GM19372 (cell line): ENCODE measurements at regions not wholly inside any gene's neighbourhood (a gene's known extent, or its start where the extent isn't known, plus 50 kb on each side); places are given as distances from the start of the nearest gene placed in this dataset.

ENCODE experiments used
- ATAC-seq: cut with Tn5 transposase; IDR thresholded peaks from one replicate; pipeline ENCODE4 v1.9.1; 2021; ENCODE audit warnings: mild to moderate bottlenecking, low read depth, moderate library complexity; ENCODE audit not compliant: unreplicated experiment

DNA sequence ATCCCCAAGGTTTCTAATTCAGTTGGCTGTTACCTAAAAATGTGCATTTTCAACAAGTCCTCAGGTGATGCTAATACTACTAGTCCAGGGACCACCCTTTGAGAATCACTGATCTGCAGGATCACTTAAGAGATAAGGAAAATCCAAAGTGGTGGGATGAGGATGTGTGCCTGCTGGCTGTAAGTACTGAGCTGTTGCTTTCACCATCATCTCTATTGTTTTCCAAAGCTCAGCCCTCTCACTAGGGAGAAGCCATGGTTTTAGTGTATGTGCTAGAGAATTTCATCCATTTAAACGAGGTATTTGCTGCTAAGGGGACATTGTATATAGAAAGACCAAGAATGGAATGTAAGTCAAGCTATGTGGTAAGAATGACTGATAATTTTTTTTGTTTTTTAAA lies 202.3 kb downstream of the KIF21A start:
- ATAC-seq = no peak

DNA sequence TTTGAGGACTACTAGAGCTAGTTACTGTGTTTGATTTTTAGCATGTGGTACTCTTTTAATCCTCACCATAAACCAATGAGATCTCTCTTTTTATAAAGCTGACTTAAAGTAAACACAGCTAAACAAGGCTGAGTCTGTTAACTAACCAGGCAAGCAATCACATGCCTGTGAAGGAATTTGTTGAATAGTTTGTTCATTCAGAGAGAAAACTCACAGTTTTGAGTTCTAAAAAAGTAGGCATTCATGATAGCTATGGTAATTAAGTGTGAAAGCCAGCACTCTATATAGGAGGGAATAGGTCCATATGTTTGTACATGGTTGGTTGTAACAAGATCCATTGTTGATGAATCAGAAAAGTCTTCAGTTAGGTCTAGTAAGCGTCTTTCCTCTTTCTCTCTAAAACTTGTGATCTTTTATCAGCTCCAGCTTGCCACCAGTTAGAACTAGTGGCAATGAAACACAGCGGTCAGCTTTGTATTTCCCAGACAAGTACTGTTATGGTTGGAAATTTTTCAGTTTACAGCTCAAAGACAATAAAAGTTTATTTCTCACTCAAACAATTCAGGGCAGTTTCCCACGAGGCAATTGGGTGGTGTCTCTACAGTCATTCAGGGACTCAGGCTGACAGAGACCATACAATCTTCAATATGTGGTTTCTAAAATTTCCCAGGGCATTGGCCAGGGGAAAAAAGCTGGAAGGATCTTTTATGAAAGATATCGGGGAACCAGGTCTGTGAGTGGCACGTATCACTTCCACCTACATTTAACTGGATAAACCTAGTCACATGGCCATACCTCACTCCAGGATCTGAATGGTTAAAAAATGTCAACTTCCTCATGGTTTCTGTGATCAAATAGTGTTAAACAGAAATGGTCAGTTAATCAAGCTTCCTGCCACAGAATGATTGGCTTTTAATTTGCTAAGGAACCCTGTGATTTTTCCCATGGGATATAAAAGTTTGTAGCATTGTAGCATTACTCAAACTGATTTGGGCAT lies 203.1 kb downstream of the KIF21A start:
- ATAC-seq = no peak

DNA sequence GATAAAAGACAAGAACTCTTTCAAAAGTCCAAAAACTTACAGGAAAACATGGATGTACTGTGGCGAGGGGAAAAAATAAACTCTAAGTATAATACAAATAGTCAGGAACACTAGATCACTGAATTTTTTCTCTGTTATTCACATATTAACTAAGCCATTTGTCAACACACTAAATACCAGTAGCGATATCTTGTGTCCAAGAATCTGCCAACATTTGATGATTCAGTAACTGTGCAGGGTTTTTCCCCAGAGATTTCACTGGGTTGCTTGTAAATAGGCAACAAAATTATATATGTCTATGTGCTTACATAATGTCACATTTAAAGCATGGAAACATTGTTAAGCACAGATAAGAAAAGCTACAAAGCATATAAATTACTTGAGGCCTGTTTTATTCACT lies 205.9 kb downstream of the KIF21A start:
- no peak for ATAC-seq

DNA sequence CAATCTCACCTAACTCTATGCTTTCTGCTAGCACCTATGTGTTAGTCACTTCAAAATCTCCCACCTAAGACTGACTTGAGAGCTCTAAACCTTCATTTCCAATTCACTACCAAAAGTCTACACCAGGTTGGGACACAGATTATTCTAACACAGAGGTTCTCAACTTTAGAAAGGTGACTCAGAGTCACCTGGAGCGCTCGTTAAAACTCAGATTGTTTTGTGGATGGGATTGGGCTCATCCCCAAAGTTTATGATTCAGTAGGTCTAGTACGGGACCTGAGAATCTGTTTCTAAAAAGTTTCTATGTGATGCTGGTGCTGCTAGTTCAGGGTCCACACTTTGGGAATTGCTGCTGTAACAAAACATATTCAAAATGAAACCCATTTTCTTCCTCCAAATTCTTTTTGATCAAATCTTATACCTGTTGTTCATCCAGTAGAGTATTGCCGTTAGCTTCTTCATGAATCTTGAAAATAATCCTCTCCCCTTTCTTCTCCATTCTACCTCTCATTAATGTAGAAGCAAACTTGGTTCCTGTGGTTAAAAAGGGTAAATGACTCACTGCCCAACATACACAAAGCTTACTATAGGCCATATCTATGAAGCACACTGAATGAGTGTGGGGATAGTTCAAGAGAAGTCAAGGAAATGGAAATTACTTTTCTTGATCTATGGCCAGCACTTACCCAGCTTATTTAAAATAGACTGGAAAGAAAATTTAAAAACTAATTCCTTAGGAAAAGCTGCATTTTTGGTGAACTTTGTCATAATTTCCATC lies 206.7 kb downstream of the KIF21A start:
- no peak for ATAC-seq

DNA sequence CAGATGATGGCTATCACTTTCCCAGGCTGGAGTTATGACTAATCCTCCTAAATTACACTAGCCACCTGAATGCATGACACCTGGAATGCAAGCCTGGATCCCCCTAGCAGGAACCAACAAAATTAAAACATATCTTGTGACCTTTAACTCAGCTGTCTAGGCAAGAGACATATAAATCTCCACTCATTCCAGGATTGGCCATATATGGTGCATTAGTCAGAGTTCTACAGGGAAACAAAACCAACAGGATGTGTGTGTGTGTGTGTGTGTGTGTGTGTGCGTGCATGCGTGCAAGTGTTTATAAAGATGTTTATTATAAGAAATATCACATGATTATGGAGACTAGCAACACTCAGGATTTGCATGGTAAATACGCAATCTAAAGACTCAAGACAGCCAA lies 212.8 kb downstream of the KIF21A start:
- no peak for ATAC-seq

DNA sequence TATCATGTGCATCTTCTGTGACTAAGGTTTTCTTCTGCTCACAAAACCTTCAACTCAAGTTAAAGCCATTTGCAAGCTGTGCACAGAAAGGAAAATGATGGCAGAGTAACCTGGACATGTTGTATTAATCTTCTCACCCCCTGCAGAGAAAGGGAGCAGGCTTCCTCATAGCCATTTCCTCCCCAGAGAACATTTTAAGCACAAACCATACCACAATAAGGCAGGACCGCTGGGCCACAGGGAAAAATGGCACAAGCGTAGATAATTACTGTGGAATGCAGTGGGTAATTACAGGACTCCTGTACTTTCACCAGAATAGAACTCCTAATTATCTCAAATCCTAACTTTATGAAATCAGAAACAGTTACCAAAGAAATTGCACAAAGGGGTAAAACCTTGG lies 215.7 kb downstream of the KIF21A start:
- ATAC-seq = no peak

DNA sequence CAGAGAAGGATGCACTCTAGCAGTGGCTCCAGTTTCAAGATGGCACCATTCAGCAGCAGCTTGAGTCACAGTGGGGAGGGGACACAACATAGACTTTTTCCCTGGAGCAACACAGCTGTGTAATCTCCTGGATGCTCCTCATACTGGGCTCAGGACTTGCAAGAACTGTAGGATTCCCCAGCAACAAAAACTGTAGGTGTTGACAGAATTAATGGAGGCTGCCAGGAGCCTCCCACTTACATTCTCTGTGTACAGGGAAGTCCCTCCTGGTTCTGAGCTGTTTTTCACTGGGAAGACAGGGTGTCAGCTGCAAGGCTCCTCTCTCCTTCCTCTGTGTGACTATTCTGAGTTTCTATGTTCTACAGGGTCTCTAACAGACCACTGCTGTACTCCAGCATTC lies 217.9 kb downstream of the KIF21A start:
- ATAC-seq = no peak

DNA sequence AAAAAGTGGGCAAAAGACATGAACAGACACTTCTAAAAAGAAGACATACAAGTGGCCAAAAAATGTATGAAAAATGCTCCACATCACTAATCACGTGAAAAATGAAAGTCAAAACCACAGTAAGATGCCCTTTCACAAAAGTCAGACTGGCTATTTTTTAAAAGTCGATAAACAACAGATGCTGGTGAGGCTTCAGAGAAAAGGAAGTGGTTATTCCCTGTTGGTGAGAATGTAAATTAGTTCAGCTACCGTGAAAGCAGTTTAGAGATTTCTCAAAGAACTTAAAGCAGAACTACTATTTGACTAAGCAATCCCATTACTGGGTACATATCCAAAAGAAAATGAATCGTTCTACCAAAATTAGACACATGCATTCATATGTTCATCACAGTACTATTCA lies 237.0 kb downstream of the KIF21A start:
- ATAC-seq = no peak

DNA sequence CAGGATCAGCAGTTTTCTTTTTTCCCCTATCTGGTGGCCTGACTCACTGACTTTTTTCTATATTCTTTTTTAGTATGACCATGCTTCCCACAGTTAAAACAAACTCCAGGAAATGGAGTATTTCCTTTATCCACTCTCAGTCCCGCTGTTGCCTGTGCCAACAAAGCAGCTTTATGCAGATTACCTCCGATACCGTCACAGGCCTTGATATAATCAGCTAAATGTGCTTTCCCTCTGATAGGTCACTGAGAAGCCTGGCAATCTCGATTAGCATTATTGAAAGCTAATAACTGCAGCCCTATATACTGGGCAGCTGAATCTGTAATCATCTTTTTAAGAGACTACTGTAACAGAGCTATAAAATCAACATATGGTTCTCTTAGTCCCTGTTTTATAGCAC lies 243.6 kb downstream of the KIF21A start:
- no peak for ATAC-seq

DNA sequence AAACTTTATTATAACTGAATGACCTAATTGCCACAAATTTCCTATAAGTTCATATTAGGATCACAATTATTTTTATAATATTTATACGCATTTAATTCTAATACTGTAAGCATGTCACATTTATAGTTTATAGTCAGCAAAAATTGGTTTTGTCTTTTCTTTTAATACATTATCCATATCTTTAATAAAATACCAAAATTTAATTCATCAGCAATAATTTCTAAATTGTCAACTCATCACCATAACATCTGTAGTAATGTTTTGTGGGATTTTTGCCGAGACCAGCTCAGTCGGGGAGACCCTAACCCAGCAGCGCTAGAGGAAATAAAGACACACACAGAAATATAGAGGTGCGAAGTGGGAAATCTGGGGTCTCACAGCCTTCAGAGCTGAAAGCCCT lies 254.2 kb downstream of the KIF21A start:
- no peak for ATAC-seq

DNA sequence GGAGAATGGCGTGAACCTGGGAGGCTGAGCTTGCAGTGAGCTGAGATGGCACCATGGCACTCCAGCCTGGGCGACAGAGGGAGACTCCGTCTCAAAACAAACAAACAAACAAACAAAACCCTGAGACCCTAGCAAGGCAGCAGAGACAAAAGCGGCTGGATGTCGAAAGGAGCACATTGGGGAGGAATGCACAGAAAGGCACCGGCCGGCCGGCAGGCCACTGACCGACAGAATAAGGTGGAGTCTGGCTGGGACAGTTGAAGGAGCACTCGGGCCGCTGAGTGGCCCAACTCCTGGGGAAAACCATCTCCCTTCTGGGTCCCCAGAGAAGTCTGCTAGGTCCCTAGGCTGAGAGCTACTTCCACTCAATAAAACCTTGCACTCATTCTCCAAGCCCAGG lies 256.2 kb downstream of the KIF21A start:
- no peak for ATAC-seq

DNA sequence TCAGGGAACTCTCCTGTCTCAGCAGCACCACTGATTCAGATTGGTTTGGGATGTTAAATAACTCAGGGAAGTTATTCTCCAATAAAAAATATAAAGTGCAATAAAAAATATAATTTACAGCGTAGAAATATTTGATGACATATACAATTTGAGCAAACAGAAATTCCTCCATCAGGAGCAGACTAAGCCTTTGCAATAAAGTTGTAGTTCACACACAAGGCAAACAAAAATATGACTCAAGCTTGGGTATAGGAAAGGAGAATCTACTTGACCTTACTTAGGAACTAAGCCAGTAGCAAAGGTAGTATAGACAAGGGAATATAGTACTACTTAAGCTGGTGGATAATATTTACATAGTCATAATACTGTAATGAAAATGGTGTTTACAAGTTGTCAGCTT lies 264.1 kb downstream of the KIF21A start:
- no peak for ATAC-seq

DNA sequence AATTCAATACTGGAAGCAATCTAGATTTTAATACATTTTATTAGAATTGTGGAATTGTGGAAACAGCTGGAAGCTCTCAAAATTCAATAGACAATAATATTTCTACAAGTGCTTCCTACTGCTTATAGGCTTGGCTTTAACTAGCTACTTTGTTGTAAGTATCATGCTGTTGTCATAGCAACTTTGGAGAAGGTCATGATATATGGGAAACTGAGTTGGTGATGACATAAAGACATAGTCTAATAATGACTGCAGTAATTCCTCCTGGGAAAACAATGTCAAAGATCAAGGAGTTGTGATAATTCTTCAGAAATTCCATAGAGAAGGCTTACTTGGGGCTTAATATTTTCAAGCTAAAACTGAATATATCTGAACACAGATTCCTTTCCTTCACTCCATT lies 266.6 kb downstream of the KIF21A start:
- no peak for ATAC-seq

DNA sequence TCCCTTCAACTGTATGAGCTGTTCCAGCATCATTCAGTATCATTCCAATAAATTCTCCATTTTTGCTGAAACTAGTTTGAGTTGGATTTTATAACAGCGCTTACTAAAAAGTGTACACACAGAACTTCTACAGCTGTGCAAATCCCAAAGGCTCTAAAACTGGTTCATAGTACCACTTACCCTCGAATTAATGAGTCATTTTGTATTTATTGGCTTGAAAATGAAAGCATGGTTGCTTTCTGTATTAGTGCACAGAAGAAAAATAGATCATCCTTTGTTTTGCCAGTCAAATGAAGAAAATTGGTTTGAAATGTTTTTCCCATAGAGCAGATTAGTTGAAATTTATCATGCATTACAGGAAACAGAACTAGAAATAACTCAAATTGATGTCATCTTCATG lies 268.3 kb upstream of the CPNE8 start:
- ATAC-seq = no peak

DNA sequence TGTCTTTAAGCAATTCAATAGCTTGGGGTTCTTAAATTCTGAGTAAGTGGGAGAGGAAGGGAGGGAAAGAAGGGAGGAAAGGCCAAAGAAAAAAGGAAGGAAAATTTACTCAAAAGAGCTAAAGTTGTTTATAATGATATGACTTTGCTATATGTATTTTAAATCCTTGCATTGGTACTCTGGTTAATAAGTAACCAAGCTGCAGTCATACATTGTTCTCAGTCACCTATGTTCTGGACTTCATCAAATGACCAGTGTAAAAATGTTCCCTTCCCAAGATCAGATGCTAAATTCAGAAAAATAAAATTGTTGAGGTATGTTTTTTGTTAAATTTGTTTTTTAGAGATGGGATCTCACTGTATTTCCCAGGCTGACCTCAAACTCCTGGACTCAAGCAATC lies 259.9 kb upstream of the CPNE8 start:
- no peak for ATAC-seq

DNA sequence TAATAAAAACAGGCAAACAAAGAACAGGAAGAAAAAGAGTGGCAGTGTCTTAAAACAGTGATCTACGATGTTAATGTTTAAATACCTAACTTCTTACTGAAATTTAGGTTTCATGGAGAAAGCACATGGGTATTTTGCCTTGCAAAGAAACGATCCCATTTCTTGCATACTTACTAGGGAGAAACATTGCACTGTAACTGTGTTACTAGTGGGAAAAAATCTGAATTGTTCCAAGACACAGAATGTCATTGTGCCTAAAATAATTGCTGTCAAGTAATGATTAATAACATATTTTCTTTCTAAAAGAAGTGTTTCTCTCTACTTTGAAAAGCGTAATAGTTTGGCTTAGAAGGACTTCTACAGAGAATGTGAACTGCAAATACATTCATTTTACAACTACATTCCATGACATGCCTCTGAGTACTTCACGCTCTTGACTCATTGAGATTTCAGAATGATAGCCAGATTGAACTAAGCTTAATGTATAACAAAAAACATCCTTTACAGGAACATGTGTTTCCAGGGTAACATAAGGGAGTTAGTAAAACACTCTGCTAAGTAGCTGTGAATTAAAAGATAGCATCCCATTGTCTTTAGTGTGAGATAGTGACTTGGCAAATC lies 256.2 kb upstream of the CPNE8 start:
- ATAC-seq = no peak

DNA sequence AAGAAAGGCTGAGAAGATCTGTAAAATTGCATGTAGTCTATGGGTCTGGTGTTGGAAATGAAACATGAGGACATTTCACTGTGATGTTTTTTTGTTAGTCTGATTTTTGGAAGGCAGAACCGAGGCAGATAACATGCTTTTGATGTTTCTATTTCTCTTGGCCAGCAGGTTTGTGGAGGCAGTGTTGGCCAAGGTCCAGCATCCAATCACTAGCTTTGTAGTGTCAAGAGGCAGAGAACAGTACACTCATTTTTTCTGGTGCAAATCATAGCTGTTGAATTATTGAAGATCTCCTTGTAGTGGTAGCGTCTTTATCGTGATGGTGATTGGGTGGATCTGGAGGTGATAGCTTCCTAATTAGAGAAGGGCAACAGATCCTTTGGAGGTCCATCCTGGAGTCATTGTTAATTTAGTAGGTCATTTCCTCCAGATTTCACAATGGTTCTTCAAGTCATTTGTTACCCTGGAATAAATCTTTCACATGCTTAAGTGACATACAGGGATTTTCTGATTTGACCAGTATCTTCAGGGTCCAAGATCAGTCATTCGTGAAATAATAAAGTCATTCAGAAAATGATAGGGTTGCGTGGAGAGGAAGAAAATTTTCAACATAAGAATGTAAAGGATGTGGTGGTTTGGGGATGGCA lies 252.4 kb upstream of the CPNE8 start:
- no peak for ATAC-seq

DNA sequence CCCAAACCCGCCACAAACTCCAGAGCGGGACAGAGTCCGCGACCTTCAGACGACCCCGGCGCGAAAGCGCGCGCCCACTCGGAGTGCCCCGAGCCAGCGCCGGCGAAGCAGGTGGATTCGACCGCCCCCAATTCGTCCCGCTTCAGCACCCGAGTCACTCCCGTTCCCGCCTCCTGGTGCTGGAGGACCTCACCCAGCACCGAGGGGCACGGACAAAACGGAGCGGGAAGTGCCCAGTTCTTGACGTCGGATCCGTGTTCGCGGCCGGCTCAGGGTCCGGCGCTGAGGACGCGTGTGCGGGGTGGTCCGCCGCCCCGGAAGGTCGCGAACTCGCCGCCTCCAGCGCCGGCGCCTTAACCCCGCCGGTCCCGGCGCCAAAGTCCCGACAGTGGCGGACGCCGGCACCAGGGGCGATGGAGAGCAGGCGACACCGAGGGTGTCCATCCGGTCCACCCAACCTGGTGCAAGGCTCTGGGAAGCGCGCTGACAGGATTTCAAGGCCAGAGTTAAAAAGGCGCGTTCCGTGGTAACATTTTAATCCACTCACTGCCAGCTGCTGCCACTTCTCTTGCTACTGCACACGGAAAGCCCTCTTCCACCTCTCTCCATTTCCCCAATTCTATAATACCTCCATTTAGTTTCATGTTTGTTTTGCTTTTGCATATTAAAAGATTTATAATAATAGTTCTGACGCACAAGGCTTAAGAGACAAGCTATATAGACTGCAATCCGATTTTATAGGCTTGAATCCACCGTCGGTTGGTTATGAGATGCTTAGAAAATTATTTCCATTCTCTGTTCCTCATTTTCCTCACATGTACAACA lies 240.0 kb upstream of the CPNE8 start:
- ATAC-seq = peak; percentile 88

DNA sequence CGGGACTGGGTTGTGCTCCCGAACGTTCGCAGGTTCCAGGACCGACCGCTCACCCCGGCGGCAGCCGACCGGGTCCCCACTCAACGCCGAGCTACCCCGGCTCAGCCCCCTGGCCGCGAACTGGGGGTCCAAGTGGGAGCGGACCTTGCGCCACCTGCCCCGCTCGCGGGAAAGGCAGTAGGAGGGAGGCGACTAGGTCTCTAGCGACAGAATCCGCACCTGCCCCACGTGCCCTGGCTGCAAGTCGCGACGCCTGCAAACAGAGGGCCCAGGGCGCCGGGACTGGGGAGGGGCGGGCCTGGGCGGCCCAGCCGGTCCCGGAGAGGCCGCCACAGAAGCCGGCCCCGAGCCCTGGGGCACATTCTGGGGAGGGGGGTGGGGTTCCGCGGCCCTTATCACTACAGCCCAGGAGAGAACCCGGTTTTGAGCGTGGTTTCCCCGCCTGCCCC lies 239.2 kb upstream of the CPNE8 start:
- ATAC-seq = no peak

DNA sequence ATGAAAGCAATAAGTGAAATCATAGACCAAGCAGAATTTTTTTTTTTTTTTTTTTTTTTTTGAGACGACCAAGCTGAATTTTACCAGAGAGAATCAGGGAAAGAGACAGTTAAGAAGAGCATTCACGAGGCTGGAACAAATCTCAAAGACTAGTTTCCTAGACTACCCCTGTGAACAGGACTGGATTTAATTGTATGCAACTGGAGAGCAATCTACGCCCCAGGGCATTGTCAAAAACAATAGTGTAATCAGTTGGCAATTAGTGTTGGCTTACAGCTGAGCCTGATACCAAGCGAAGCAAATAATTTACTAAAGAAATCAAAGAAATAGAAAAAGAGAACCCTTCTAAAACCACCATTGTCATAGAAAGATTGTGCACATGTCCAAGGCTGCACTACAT lies 232.9 kb upstream of the CPNE8 start:
- ATAC-seq = no peak
